ENCODE measurements at regions not wholly inside any gene's neighbourhood (a gene's known extent, or its start where the extent isn't known, plus 50 kb on each side); places are given as distances from the start of the nearest gene placed in this dataset.

DNA sequence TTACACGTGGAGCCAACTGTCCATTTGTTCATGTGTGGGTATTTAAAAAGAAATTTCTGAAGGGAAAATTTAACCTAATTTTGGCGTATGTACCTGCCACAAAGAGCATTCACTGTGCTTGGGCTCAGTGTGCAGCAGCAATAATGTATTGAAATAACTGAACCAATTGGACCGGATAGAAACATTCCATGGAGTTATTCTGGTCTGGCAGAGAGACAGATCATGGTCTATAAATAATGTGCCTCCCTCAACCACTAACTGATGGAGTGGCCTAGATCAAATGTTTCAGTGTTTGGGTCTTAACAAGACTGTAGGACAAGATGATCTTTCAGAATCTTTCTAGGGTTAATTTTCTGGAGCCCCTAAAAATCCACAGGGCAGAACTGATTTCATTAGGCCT is 469.7 kb downstream of the PRELID2 start:
- TF ChIP-seq, protein P1, sequence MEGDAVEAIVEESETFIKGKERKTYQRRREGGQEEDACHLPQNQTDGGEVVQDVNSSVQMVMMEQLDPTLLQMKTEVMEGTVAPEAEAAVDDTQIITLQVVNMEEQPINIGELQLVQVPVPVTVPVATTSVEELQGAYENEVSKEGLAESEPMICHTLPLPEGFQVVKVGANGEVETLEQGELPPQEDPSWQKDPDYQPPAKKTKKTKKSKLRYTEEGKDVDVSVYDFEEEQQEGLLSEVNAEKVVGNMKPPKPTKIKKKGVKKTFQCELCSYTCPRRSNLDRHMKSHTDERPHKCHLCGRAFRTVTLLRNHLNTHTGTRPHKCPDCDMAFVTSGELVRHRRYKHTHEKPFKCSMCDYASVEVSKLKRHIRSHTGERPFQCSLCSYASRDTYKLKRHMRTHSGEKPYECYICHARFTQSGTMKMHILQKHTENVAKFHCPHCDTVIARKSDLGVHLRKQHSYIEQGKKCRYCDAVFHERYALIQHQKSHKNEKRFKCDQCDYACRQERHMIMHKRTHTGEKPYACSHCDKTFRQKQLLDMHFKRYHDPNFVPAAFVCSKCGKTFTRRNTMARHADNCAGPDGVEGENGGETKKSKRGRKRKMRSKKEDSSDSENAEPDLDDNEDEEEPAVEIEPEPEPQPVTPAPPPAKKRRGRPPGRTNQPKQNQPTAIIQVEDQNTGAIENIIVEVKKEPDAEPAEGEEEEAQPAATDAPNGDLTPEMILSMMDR (IDR thresholded peaks at IDR 0.05), result no peak
- TF ChIP-seq TCF7L2 (IDR thresholded peaks at IDR 0.05; ENCODE audit: low read depth, low read length), result no peak
